GM23338 (cell line): ENCODE measurements at regions not wholly inside any gene's neighbourhood (a gene's known extent, or its start where the extent isn't known, plus 50 kb on each side); places are given as distances from the start of the nearest gene placed in this dataset.

Experiments
- ATAC-seq: fragments of 200-7000 bp; cut with Tn5 transposase; 3 replicates; pipeline ENCODE4 v1.9.1; 2020
- DNase-seq: peaks from one replicate; pipeline ENCODE4 v3.0.0-alpha.2; 2015; ENCODE audit warnings: low spot score
- H2AFZ ChIP-seq: fragments of 200-600 bp; sonication (generic); 2 replicates; pipeline ENCODE4 v1.8.0; 2016; ENCODE audit warnings: antibody characterized with exemption, mild to moderate bottlenecking, moderate library complexity
- H3F3A ChIP-seq: fragments of 200-600 bp; sonication (generic); replicated peaks from 2 replicates; pipeline ENCODE4 v1.8.0; 2017; ENCODE audit warnings: antibody characterized with exemption, mixed run types, low read depth
- H3K27ac ChIP-seq: fragments of 200-600 bp; sonication (generic); 2 replicates; pipeline ENCODE4 v1.6.1; 2016; ENCODE audit warnings: low read depth
- H3K27me3 ChIP-seq: fragments of 200-600 bp; sonication (generic); 2 replicates; pipeline ENCODE4 v1.8.0; 2016; ENCODE audit warnings: mild to moderate bottlenecking, mixed run types, moderate library complexity; ENCODE audit not compliant: insufficient read depth
- H3K36me3 ChIP-seq: fragments of 200-600 bp; sonication (generic); 2 replicates; pipeline ENCODE4 v1.8.0; 2016; ENCODE audit warnings: mild to moderate bottlenecking; ENCODE audit not compliant: insufficient read depth
- H3K4me1 ChIP-seq: fragments of 200-600 bp; sonication (generic); 2 replicates; pipeline ENCODE4 v1.8.0; 2016; ENCODE audit warnings: mild to moderate bottlenecking, moderate library complexity; ENCODE audit not compliant: insufficient read depth
- H3K4me2 ChIP-seq: fragments of 200-600 bp; sonication (generic); 2 replicates; pipeline ENCODE4 v1.7.1; 2017; ENCODE audit warnings: mixed run types
- H3K4me3 ChIP-seq: fragments of 200-600 bp; sonication (generic); 2 replicates; pipeline ENCODE4 v1.6.1; 2016; ENCODE audit warnings: mixed run types
- H3K79me2 ChIP-seq: fragments of 200-600 bp; sonication (generic); replicated peaks from 2 replicates; pipeline ENCODE4 v1.8.0; 2017; ENCODE audit warnings: mild to moderate bottlenecking; ENCODE audit not compliant: insufficient read depth
- H3K9me2 ChIP-seq: fragments of 200-600 bp; sonication (generic); 2 replicates; pipeline ENCODE4 v1.8.0; 2017; ENCODE audit not compliant: insufficient read depth
- H4K20me1 ChIP-seq: fragments of 200-600 bp; sonication (generic); replicated peaks from 2 replicates; pipeline ENCODE4 v1.8.0; 2017; ENCODE audit warnings: mild to moderate bottlenecking; ENCODE audit not compliant: insufficient read depth
- H3K27ac Mint-ChIP-seq: 2 replicates; pipeline ENCODE4 v1.8.0; 2020; ENCODE audit warnings: inconsistent platforms, mild to moderate bottlenecking, moderate library complexity, mixed read lengths
- H3K27me3 Mint-ChIP-seq: 3 replicates; pipeline ENCODE4 v1.8.0; 2022; ENCODE audit warnings: low read depth, mild to moderate bottlenecking, moderate library complexity, mixed read lengths, inconsistent platforms; ENCODE audit not compliant: insufficient read depth, poor library complexity
- H3K36me3 Mint-ChIP-seq: 3 replicates; pipeline ENCODE4 v1.8.0; 2021; ENCODE audit warnings: low read depth, mild to moderate bottlenecking, inconsistent platforms, moderate library complexity, mixed read lengths
- H3K4me1 Mint-ChIP-seq: 3 replicates; pipeline ENCODE4 v1.8.0; 2020; ENCODE audit warnings: mild to moderate bottlenecking, inconsistent platforms, mixed read lengths
- H3K4me3 Mint-ChIP-seq: 3 replicates; pipeline ENCODE4 v1.8.0; 2021; ENCODE audit warnings: moderate library complexity, mild to moderate bottlenecking, inconsistent platforms, mixed read lengths
- H3K9me3 Mint-ChIP-seq: 3 replicates; pipeline ENCODE4 v1.8.0; 2020; ENCODE audit warnings: moderate library complexity, mild to moderate bottlenecking, inconsistent platforms, mixed read lengths
- CREB1 ChIP-seq: fragments of 250-450 bp; sonication (Bioruptor Pico); IDR thresholded peaks from 2 replicates; pipeline ENCODE4 v1.5.0; 2020; ENCODE audit warnings: low read depth, mild to moderate bottlenecking, moderate library complexity
- EZH2 ChIP-seq: fragments of 200-600 bp; sonication (generic); IDR thresholded peaks from one replicate; pipeline ENCODE4 v1.8.0; 2017; ENCODE audit warnings: antibody characterized with exemption, mild to moderate bottlenecking, low read depth; ENCODE audit not compliant: unreplicated experiment
- EZH2phosphoT487 ChIP-seq: fragments of 200-600 bp; sonication (generic); IDR thresholded peaks from one replicate; pipeline ENCODE4 v1.8.1; 2018; ENCODE audit warnings: antibody characterized with exemption; ENCODE audit not compliant: unreplicated experiment
- JUNB ChIP-seq: IDR thresholded peaks from one replicate; pipeline ENCODE4 v1.6.1; 2016; ENCODE audit warnings: antibody characterized with exemption; ENCODE audit not compliant: unreplicated experiment
- NANOG ChIP-seq: IDR thresholded peaks from 2 replicates; pipeline ENCODE4 v1.6.1; 2016; ENCODE audit warnings: antibody characterized with exemption, borderline replicate concordance
- POLR2AphosphoS5 ChIP-seq: IDR thresholded peaks from 2 replicates; pipeline ENCODE4 v1.6.1; 2016; ENCODE audit warnings: antibody characterized with exemption, low read depth
- STAT1 ChIP-seq: IDR thresholded peaks from one replicate; pipeline ENCODE4 v1.6.1; 2016; ENCODE audit warnings: antibody characterized with exemption; ENCODE audit not compliant: unreplicated experiment
- ZNF114 ChIP-seq: fragments of 250-450 bp; sonication (Bioruptor Pico); IDR thresholded peaks from 2 replicates; pipeline ENCODE4 v1.5.0; 2020; ENCODE audit warnings: mild to moderate bottlenecking, moderate library complexity
- ZNF331 ChIP-seq: fragments of 250-450 bp; sonication (Bioruptor Pico); IDR thresholded peaks from 2 replicates; pipeline ENCODE4 v1.5.0; 2020; ENCODE audit warnings: low read depth, mild to moderate bottlenecking, moderate library complexity
- TF ChIP-seq, protein P1 (sequence below): IDR thresholded peaks from 2 replicates; pipeline ENCODE4 v1.6.1; 2016; ENCODE audit warnings: antibody characterized with exemption
- TF ChIP-seq, protein P2 (sequence below): IDR thresholded peaks from one replicate; pipeline ENCODE4 v1.6.1; 2018; ENCODE audit warnings: antibody characterized with exemption; ENCODE audit not compliant: unreplicated experiment
- TF ChIP-seq, protein P3 (sequence below), 2 experiments: fragments of 200-600 bp in 1 of 2; sonication (generic) in 1 of 2; conservative IDR thresholded peaks; 2 replicates each; pipeline versions ENCODE4 v1.5.1 to v1.6.1; 2016 to 2017; ENCODE audit warnings: antibody characterized with exemption in 2 of 2, low read depth in 2 of 2, mild to moderate bottlenecking in 2 of 2, moderate library complexity in 1 of 2
- TF ChIP-seq, protein P4 (sequence below): fragments of 250-450 bp; sonication (Bioruptor Pico); IDR thresholded peaks from 2 replicates; pipeline ENCODE4 v1.5.0; 2020; ENCODE audit warnings: mild to moderate bottlenecking, moderate library complexity

DNA sequence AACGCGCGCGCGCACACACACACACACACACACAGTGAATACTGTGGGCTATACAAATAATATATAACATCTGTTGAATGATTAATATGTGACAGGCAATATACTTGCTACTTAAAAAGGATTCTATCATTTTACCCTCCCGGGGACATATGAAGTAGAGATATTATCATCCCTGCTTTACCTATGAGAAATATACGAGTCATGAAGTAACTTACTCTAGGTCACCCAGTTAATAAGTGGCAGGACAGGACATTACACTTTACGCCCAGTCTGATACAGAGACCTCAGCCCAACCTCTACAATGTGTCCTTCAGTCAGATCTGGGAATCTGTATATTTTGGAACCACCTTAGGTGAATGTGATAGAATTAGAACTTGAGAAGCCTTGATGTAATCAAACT, 55.4 kb downstream of the CCDC54 start:
- H3K27ac Mint-ChIP-seq = peak overlapping the region; percentile 98; the same call in 1 of the 2 replicates

More for the DNA sequence above, 55.4 kb downstream of the CCDC54 start:
- no peaks in the 10 kb centered on the region for H3K9me2 ChIP-seq
- peaks cover 18% of the 10 kb centered on the region for H3K4me1 Mint-ChIP-seq
- H3K9me3 Mint-ChIP-seq = no peaks in the 10 kb centered on the region
- peak overlapping the region; percentile 80 for H3K4me2 ChIP-seq
- no peak for DNase-seq
- no peak overlapping the region for H3K27ac ChIP-seq
- peak overlapping the region; percentile 60 for H3K4me3 ChIP-seq
- H3K79me2 ChIP-seq = no peaks in the 10 kb centered on the region
- TF ChIP-seq, protein P1, sequence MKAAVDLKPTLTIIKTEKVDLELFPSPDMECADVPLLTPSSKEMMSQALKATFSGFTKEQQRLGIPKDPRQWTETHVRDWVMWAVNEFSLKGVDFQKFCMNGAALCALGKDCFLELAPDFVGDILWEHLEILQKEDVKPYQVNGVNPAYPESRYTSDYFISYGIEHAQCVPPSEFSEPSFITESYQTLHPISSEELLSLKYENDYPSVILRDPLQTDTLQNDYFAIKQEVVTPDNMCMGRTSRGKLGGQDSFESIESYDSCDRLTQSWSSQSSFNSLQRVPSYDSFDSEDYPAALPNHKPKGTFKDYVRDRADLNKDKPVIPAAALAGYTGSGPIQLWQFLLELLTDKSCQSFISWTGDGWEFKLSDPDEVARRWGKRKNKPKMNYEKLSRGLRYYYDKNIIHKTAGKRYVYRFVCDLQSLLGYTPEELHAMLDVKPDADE = no peak
- TF ChIP-seq ZNF331 (CRISPR knock-in tag) (no peak), JUNB (no peak), EZH2phosphoT487 (no peak), CREB1 (CRISPR knock-in tag) (no peak), EZH2 (no peak), ZNF114 (CRISPR knock-in tag) (no peak), NANOG (no peak), POLR2AphosphoS5 (no peak), STAT1 (no peak)
- TF ChIP-seq, protein P2, sequence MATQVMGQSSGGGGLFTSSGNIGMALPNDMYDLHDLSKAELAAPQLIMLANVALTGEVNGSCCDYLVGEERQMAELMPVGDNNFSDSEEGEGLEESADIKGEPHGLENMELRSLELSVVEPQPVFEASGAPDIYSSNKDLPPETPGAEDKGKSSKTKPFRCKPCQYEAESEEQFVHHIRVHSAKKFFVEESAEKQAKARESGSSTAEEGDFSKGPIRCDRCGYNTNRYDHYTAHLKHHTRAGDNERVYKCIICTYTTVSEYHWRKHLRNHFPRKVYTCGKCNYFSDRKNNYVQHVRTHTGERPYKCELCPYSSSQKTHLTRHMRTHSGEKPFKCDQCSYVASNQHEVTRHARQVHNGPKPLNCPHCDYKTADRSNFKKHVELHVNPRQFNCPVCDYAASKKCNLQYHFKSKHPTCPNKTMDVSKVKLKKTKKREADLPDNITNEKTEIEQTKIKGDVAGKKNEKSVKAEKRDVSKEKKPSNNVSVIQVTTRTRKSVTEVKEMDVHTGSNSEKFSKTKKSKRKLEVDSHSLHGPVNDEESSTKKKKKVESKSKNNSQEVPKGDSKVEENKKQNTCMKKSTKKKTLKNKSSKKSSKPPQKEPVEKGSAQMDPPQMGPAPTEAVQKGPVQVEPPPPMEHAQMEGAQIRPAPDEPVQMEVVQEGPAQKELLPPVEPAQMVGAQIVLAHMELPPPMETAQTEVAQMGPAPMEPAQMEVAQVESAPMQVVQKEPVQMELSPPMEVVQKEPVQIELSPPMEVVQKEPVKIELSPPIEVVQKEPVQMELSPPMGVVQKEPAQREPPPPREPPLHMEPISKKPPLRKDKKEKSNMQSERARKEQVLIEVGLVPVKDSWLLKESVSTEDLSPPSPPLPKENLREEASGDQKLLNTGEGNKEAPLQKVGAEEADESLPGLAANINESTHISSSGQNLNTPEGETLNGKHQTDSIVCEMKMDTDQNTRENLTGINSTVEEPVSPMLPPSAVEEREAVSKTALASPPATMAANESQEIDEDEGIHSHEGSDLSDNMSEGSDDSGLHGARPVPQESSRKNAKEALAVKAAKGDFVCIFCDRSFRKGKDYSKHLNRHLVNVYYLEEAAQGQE = no peak
- TF ChIP-seq, protein P3, sequence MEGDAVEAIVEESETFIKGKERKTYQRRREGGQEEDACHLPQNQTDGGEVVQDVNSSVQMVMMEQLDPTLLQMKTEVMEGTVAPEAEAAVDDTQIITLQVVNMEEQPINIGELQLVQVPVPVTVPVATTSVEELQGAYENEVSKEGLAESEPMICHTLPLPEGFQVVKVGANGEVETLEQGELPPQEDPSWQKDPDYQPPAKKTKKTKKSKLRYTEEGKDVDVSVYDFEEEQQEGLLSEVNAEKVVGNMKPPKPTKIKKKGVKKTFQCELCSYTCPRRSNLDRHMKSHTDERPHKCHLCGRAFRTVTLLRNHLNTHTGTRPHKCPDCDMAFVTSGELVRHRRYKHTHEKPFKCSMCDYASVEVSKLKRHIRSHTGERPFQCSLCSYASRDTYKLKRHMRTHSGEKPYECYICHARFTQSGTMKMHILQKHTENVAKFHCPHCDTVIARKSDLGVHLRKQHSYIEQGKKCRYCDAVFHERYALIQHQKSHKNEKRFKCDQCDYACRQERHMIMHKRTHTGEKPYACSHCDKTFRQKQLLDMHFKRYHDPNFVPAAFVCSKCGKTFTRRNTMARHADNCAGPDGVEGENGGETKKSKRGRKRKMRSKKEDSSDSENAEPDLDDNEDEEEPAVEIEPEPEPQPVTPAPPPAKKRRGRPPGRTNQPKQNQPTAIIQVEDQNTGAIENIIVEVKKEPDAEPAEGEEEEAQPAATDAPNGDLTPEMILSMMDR (conservative IDR thresholded peaks at IDR 0.05; ENCODE audit: low read depth in 2 of 2) = no peak
- TF ChIP-seq, protein P4, sequence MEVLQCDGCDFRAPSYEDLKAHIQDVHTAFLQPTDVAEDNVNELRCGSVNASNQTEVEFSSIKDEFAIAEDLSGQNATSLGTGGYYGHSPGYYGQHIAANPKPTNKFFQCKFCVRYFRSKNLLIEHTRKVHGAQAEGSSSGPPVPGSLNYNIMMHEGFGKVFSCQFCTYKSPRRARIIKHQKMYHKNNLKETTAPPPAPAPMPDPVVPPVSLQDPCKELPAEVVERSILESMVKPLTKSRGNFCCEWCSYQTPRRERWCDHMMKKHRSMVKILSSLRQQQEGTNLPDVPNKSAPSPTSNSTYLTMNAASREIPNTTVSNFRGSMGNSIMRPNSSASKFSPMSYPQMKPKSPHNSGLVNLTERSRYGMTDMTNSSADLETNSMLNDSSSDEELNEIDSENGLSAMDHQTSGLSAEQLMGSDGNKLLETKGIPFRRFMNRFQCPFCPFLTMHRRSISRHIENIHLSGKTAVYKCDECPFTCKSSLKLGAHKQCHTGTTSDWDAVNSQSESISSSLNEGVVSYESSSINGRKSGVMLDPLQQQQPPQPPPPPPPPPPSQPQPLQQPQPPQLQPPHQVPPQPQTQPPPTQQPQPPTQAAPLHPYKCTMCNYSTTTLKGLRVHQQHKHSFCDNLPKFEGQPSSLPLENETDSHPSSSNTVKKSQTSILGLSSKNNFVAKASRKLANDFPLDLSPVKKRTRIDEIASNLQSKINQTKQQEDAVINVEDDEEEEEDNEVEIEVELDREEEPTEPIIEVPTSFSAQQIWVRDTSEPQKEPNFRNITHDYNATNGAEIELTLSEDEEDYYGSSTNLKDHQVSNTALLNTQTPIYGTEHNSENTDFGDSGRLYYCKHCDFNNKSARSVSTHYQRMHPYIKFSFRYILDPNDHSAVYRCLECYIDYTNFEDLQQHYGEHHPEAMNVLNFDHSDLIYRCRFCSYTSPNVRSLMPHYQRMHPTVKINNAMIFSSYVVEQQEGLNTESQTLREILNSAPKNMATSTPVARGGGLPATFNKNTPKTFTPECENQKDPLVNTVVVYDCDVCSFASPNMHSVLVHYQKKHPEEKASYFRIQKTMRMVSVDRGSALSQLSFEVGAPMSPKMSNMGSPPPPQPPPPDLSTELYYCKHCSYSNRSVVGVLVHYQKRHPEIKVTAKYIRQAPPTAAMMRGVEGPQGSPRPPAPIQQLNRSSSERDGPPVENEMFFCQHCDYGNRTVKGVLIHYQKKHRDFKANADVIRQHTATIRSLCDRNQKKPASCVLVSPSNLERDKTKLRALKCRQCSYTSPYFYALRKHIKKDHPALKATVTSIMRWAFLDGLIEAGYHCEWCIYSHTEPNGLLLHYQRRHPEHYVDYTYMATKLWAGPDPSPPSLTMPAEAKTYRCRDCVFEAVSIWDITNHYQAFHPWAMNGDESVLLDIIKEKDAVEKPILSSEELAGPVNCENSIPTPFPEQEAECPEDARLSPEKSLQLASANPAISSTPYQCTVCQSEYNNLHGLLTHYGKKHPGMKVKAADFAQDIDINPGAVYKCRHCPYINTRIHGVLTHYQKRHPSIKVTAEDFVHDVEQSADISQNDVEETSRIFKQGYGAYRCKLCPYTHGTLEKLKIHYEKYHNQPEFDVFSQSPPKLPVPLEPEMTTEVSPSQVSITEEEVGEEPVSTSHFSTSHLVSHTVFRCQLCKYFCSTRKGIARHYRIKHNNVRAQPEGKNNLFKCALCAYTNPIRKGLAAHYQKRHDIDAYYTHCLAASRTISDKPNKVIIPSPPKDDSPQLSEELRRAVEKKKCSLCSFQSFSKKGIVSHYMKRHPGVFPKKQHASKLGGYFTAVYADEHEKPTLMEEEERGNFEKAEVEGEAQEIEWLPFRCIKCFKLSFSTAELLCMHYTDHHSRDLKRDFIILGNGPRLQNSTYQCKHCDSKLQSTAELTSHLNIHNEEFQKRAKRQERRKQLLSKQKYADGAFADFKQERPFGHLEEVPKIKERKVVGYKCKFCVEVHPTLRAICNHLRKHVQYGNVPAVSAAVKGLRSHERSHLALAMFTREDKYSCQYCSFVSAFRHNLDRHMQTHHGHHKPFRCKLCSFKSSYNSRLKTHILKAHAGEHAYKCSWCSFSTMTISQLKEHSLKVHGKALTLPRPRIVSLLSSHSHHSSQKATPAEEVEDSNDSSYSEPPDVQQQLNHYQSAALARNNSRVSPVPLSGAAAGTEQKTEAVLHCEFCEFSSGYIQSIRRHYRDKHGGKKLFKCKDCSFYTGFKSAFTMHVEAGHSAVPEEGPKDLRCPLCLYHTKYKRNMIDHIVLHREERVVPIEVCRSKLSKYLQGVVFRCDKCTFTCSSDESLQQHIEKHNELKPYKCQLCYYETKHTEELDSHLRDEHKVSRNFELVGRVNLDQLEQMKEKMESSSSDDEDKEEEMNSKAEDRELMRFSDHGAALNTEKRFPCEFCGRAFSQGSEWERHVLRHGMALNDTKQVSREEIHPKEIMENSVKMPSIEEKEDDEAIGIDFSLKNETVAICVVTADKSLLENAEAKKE (CRISPR knock-in tag) = no peak
- peaks cover 21% of the 10 kb centered on the region for H3K27me3 Mint-ChIP-seq
- no peaks in the 10 kb centered on the region for H3K36me3 ChIP-seq
- no peak for ATAC-seq
- no peaks in the 10 kb centered on the region for H3K36me3 Mint-ChIP-seq
- H2AFZ ChIP-seq = peak overlapping the region; percentile 72; the same call in 1 of the 2 replicates
- no peaks in the 10 kb centered on the region; the same call in 1 of the 2 replicates for H3K4me1 ChIP-seq
- no peaks in the 10 kb centered on the region for H4K20me1 ChIP-seq
- H3F3A ChIP-seq = peaks cover 2% of the 10 kb centered on the region; the same call in 1 of the 2 replicates
- H3K27me3 ChIP-seq = peaks cover 34% of the 10 kb centered on the region
- peak overlapping the region; percentile 92 for H3K4me3 Mint-ChIP-seq
